ENCODE measurements at regions not wholly inside any gene's neighbourhood (a gene's known extent, or its start where the extent isn't known, plus 50 kb on each side); places are given as distances from the start of the nearest gene placed in this dataset.

GRCh38 chr4:111154934-111155333 is 532.1 kb upstream of the PITX2 start:
- no peak for TF ChIP-seq POLR2A (IDR thresholded peaks at IDR 0.05; ENCODE audit: low read depth, low read length)
- TF ChIP-seq CTCF (conservative IDR thresholded peaks at IDR 0.05; ENCODE audit: low read depth, low read length): no peak
- TF ChIP-seq FOS (IDR thresholded peaks at IDR 0.05; ENCODE audit: low read depth, low read length): no peak

Data from IMR-90 (cell line).